NCI-H2107 (cell line): ENCODE measurements at regions not wholly inside any gene's neighbourhood (a gene's known extent, or its start where the extent isn't known, plus 50 kb on each side); places are given as distances from the start of the nearest gene placed in this dataset.
"Not testable (repeated sequence)": the region's sequence is repeated elsewhere in the genome, so short reads cannot be mapped to it uniquely, and the experiment has no call there.

Source experiments
- DNase-seq: peaks from one replicate; lab custom pipeline; 2025; lab: John Stamatoyannopoulos, UW

GRCh38 chr10:31187607-31188210, 131.3 kb upstream of the ZEB1 start:
- no peak for DNase-seq

GRCh38 chr10:31188792-31189406, 130.1 kb upstream of the ZEB1 start:
- no peak for DNase-seq

GRCh38 chr10:31190488-31190887, 128.5 kb upstream of the ZEB1 start:
- DNase-seq, result no peak

- no peak for DNase-seq
Observed at GRCh38 chr10:31192475-31192874, 126.5 kb upstream of the ZEB1 start.

- DNase-seq, result no peak
Observed at GRCh38 chr10:31194986-31195385, 124.0 kb upstream of the ZEB1 start.

- DNase-seq, result no peak
Observed at GRCh38 chr10:31197886-31198285, 121.1 kb upstream of the ZEB1 start.

- no peak for DNase-seq
Observed at GRCh38 chr10:31204090-31204489, 114.9 kb upstream of the ZEB1 start.

GRCh38 chr10:31207636-31208035, 111.4 kb upstream of the ZEB1 start:
- DNase-seq, result no peak

GRCh38 chr10:31209478-31209877, 109.5 kb upstream of the ZEB1 start:
- DNase-seq, result no peak

- DNase-seq, result no peak
Observed at GRCh38 chr10:31210190-31210589, 108.8 kb upstream of the ZEB1 start.

GRCh38 chr10:31213959-31214358, 105.1 kb upstream of the ZEB1 start:
- DNase-seq, result no peak

GRCh38 chr10:31215052-31215451, 104.0 kb upstream of the ZEB1 start:
- DNase-seq, result no peak

GRCh38 chr10:31219306-31219705, 99.7 kb upstream of the ZEB1 start:
- DNase-seq, result no peak

GRCh38 chr10:31228780-31229179, 90.2 kb upstream of the ZEB1 start:
- not testable (repeated sequence) for DNase-seq

- no peak for DNase-seq
Observed at GRCh38 chr10:31239961-31240360, 79.1 kb upstream of the ZEB1 start.

GRCh38 chr10:31242902-31243301, 76.1 kb upstream of the ZEB1 start:
- DNase-seq, result no peak

GRCh38 chr10:31251118-31251517, 67.9 kb upstream of the ZEB1 start:
- DNase-seq, result not testable (repeated sequence)

GRCh38 chr10:31253237-31253636, 65.8 kb upstream of the ZEB1 start:
- DNase-seq, result no peak

GRCh38 chr10:31261511-31262311, 57.3 kb upstream of the ZEB1 start:
- DNase-seq, result no peak

GRCh38 chr10:31262672-31263071, 56.3 kb upstream of the ZEB1 start:
- DNase-seq, result no peak

GRCh38 chr10:31263903-31264302, 55.1 kb upstream of the ZEB1 start:
- no peak for DNase-seq

GRCh38 chr10:31268444-31269303, 50.3 kb upstream of the ZEB1 start:
- no peak for DNase-seq
